HG03045 (cell line): ENCODE measurements at regions not wholly inside any gene's neighbourhood (a gene's known extent, or its start where the extent isn't known, plus 50 kb on each side); places are given as distances from the start of the nearest gene placed in this dataset.

Experiments
- ATAC-seq: cut with Tn5 transposase; IDR thresholded peaks from one replicate; pipeline ENCODE4 v1.9.1; 2021; ENCODE audit warnings: mild to moderate bottlenecking, moderate library complexity; ENCODE audit not compliant: unreplicated experiment

DNA sequence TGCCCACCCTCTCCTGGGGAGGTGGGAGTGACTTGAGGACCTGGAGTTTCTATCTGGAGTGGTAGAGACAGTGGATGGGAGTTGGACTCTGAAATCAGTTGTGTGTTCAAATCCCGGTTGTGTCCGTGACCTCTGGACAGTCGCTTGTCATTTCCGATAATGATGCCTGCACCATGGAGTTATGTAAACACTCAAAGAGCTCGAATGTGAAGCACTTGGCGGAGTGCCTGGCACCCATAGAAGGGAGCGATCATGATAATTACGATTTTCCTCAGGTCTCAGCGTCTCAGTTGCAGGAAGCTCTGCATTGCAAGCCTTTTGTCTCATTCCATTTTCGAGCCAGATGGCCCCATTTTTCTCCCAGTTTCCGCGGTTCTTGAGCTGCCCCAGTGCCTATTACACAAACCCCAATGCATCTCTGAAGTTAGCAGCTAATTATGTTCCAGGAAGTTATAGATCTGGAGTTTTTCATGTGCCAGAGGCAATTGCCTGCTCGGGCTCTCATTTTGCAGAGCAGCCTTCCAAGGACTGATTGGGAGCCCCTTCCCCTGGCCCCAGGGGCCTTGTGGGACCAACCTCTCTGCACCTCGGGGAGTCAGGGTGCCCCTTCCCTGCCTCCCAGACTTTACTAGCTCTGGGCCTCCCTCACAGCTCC, 175.5 kb upstream of the MVB12B start:
- ATAC-seq, result no peak

DNA sequence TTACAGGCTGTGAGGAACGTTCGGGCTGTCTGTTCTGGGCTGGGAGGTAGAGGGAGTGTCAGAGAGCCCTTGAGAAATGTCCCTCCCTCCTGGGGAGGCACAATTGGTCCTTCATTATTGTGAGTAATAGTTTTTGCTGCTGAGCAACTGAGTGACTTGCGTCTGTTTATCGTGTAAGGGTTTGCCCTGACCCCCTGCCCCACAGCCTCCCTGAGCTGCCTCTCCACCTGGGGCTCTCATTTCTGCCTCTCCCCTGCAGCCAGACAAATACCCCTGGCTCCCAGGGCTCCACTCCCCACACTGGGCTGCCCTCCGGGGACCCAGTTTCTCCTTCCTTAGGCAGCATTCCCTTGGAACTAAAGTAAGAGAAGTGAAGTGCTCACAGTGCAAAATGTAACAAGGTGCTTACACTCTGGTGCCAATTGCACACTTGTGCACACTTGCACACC, 174.9 kb upstream of the MVB12B start:
- no peak for ATAC-seq

DNA sequence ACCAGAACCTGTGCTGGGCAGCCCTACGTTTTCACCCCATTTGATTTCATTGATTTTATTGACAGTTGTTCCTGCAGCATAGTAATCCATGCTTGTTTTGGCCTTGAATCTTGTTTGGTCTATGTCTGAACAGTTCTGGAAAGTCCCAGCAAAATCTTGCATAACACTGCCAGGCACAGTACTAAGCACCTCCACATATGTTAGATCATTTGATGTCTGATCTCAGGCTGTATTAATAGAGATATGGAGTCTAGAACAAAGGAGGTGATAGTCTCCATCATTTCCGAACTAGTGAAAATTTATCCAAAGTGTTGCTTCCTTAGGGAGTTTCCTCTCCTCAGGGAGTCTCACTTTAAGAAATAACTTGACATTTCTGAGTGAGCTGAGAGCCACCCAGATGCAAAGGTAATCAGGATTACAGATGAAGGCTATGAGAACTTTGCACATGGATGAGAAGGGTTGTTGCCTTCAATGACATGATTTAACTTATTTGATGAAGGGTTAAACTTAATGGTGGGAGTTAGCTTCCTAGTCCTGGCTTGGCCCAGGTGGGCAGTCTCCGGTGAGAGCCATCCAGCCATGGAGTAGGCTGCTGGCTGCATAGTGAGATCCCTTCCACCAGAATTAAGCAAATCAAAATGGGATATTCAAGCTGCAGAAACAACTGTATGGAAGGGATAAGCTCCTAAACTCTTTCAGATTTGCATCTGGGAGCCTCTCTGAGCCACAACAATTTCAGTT, 173.8 kb upstream of the MVB12B start:
- no peak for ATAC-seq

DNA sequence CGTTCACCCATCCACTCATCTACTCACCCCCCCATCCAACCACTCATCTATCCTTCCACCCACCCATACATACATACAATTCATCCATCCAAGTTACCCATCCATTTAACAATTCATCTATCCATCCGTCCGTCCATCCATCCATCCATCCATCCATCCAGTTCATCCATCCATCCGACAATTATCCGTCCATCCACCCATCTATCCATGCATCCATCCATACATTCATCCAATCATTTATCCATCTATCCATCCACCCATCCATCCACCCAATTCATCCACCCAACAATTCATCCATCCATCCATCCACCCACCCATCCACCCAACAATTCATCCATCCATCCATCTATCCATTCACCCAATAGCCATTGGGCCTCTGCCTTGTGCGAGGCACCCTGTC, 173.2 kb upstream of the MVB12B start:
- no peak for ATAC-seq

DNA sequence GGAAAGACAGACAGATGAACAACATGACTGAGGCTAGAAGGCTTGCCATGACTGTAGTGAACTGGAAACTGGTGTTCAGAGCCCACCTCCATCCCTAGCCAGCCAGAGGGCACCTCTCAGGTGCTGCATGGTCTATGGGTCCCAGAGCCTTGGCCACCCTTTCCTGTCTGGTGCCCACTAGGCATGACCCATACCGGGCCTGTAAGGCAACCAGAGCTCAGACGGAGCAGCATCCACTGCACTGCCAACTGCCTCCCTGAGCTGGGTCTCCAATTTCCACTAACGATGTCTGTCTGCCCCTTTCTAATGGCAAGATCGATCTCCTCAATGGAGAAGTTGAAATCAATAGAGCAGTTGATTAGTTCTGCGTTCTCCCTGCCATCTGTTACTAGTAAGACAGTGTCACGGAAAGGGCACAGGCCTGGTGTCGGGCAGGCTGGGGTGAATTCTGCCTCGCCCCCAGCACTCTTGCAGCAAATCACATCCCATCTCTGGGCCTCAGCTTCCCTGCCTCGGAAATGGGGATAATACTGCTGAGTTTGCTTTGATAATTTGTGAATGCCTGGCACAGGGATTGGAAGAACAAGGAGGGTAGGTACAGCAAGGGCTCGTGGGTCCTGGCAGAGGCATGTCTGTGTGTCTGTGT, 172.3 kb upstream of the MVB12B start:
- ATAC-seq, result no peak

DNA sequence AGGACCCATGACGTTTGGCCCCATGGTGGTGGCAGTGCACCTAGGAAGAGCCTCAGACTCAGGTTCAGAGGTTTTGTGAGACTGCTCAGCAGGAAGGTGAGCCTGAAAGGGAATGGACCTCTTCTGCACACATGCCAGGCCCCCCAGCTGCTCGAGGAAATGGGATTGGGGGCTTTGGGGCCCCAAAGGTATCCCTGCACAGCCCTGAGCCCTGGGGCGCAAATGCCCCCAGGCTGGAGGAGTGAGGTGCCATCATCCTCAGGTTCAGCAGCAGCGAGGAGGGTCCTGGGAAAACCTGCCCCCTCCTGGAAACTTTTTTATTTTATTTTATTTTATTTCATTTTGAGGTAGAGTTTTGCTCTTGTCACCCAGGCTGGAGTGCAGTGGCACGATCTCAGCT, 171.8 kb upstream of the MVB12B start:
- ATAC-seq, result no peak

DNA sequence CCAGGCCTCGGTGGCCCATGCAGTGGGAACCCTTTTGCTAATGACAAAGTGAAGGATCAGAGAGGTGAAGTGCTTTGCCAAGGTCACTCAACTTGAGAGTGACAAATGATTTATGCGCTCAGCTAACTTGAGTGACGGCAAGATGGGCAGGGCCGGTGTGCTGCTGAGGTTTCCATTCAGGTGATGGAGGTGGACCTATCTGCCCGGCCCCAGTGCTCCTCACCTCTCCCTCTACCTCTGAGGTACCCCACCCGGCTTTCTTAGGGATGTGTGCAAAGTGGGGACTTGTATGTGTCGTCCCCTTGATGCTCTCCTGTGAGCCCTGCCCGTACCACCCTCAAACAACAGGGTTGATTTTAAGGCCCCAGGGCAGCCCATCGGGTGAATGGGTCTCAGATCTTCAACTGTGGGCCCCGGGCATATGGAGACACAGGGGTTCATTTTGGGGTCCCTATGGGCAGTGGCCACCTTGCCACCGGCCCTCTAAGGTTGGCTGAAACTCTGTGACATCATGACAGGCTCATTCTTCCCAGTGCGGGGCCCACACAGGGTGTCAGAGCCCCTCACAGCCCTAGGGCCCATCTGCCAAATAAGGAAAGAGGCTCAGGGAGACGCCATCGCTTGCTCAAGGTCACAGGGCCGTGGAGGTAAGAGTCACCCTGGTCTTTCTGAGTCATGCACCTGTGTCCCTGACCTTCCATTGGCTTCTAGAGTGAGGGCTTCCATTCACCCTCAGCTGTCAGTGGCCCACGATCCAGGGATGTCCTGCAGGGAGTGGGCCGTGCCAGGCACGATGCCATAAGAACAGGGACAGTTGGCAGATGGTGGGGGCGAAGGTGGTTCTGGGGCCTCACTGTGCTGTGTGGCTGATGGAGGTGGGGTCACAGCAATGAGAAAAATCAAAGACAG, 170.6 kb upstream of the MVB12B start:
- no peak for ATAC-seq

DNA sequence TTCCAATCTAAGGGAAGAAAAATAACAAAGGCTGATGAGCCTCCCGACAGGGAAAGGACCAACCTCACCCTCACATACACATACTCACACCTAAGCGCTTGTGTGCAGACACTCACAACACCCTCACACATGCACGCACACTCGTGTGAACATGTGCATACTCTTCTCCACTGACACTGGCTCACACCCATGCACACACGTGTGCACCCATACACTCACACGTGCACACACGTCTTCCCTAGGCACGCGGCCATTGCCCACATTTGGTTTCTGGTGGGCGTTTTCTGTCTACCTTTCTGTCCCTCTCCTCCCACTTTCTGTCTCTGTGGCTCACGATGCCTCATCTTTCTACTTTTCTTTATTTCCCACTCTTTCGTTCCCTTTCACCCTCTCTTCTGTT, 169.7 kb upstream of the MVB12B start:
- ATAC-seq, result no peak

DNA sequence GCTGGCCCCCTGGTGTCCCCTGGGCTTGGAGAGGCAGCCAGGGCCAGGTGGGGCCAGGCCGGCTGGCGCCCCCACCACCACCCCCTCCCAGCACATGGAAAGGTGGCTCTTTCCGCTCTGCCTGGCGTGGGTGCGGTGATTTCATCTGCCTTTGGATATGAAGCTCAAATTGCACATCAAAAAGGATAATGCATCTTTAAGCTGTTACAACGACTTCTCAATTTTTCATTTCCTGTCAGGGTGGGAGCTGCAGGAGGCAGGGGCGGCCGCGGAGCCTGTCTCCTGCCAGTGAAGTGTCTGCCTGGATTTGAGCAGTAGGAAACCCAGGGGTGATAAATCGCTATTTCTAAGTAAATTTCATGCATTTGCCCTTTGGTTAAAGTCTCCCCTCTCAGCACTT, 169.2 kb upstream of the MVB12B start:
- ATAC-seq, result no peak

DNA sequence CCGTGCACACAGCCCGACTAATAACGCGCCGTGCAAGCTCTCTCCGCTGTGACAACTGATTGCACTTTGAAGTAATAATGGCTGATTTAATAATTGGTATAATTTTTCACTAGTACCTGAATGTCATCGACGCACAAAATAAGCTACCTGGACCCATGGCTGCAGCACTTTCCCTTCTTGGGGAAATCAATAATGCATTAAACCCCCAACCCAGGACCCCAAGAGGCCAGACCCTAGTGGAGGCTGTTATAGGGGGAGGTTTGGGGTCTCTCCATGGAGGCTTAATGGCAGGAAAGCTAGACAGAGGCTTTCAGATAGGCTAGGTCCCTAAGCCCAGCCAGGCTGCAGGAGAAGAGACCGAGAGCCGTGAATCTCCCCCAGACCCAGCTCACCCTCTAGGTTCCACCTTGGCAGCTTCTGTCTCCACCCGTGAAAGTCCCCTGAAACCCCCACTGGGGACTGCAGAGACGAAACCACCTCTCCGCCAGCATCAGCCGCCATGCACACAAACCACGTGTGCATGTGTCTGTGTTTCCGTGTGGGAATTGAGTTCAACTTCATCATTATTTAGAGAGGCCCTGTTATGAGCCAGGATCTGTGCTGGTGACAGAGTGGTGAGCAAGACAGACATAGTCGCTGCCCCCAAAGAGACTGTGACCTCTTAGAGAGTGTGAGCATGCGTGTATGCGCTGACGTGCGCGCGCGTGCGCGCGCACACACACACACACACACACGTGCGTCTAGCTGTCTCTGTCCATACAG, 168.6 kb upstream of the MVB12B start:
- ATAC-seq, result no peak

DNA sequence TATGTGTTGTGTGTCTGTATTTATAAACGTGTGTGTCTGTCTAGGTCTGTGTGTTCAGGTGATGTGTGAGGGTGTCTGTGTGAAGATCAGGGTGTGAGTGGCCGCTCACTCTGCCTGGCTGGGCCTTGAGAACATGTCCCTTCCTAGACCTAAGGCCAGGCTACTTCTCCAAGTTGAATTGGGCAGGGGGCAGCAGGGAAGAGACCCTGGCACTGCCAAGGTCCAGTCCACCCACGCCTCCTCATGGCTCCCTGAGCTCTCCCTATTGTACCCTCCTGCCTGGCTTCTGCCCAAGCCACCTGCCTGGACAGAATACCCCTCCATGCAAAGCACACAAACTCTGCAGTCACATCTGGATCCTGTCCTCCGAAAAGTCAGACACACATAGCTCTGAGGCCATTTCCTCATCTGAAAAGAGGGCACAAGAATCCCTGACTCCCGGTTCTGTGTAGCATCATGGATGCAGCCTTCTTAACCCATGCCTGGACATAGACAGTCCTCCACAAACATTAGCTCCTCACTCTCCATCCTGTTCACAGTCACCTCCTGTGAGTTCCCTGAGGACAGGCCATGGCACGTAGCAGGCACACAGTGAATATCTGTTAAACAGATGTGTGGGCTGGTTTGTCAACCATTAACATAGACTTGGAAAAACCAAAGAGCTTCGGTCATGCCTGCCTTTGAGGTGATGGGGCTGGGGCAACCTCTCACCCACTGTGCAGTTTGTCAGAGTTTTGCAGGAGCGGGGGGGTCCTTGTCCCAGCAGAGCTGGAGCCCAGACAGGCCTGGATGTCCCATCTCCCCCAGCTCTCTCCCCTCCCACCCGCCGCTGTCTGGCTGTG, 167.8 kb upstream of the MVB12B start:
- ATAC-seq, result no peak

DNA sequence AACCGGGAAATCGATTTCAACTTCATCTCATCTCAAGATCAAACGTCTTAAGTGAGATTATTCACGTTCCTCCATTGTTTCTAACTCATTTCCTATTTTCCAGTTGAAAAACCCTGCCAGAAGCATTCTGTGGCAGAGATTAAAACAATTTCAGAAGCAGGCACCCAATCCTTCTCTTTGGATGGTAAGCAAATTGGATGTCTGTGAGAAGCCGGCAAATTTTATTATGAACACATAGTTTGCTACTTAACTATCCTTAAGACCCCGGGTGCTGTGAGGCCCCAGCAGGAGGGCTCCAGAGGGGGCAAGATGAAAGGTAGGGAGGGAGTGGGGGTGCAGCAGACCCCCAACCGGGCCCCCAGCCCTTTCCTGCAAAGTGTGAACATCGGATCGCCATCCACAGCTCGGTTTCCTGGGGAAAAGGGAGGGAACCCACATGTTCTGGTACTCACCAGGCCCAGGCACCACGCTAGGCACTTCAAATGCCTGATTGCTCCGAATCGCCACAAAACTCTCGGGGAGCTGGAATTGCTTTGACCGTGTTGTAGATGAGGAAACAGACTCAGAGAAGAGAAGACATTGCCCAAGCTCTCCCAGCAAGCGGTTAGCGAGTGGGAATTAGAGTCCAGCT, 167.1 kb upstream of the MVB12B start:
- ATAC-seq, result no peak

DNA sequence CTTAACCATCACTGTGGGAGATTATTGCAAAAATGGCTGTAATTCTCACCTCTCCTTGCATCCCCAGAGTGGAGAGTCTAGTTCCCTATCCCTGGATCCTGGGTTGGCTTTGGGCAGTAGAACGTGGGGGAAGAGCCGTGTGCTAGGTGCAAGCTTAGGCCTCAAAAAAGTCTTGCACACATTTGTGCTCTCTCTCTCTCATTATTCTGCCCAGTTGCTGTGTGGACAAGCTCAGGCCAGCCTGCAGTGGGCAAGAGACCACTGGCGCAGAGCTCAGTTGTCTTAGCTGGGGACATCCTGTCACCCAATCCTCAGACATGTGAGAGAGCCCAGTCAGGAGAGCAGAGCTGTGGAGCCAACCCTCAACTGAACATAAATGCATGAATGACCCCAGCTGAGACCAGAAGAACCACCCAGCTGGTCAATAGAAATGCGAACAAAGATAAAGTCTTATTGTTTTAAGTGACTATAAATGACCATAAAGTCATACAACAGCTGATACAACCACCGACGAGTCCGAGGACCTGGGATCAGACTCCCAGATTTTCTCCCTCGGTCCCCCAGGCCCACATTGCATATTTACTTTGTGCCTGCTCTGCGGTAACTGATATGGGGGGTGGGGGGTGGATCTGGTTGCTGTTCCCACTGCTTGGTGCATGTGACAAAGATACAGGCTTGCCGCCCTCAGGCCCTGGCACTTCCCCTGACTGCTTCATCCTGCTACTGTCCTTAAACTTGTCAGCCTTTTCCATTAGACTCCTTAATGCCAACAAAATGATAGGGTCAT, 166.4 kb upstream of the MVB12B start:
- no peak for ATAC-seq

DNA sequence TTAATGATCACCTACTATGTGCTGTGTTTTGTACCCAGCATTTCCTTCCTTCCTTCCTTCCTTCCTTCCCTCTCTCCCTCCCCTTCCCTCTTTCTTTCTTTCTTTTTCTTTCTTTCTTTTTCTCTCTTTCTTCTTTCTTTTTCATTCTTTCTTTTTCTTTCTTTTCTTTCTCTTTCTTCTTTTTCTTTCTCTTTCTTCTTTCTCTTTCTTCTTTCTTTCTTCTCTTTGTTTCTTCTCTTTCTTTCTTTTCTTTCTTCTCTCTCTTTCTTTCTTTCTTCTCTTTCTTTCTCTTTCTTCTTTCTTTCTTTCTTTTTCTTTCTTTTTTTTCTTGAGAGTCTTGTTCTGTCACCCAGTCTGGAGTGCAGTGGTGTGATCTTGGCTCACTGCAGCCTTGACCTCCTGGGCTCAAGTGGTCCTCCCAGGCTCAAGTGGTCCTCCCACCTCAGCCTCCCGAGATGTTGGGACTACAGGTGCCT, 165.7 kb upstream of the MVB12B start:
- ATAC-seq, result no peak

DNA sequence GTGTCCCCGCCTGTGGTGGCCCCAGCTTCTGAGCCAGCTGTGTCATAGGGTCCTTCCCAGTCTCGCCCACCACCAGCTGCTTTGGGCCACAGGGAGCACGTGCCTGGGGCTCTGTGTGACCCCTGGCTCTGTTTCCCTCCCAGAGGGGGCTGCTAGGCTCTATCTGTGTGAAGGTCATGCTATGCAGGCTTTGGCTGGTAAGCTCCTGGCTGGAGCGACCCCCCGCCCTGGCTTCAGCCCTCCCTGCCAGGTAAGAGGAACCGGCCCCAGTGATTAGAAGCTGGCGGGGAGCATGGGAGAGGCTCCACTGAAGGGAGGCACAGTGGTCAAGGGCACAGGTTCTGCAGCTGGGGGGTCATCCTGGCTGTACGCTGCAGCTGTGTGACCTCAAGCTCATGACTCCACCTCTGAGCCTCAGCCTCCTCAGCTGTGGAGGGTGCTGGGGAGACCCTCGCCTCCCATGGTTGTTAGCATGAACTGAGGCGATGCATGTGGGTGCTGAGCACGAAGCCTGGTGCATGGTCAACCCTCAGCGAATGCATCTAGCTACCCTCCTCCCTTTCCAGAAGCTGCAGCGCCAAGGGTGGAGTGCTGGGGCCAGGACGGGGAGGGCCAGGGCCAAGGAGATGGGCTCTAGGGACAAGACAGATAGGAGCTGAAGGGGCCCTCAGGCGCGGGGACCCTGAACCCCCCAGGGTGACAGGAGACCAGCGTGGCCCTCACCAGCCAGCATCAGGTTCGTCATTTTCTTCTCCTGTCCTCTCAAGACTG, 163.8 kb upstream of the MVB12B start:
- ATAC-seq, result no peak

DNA sequence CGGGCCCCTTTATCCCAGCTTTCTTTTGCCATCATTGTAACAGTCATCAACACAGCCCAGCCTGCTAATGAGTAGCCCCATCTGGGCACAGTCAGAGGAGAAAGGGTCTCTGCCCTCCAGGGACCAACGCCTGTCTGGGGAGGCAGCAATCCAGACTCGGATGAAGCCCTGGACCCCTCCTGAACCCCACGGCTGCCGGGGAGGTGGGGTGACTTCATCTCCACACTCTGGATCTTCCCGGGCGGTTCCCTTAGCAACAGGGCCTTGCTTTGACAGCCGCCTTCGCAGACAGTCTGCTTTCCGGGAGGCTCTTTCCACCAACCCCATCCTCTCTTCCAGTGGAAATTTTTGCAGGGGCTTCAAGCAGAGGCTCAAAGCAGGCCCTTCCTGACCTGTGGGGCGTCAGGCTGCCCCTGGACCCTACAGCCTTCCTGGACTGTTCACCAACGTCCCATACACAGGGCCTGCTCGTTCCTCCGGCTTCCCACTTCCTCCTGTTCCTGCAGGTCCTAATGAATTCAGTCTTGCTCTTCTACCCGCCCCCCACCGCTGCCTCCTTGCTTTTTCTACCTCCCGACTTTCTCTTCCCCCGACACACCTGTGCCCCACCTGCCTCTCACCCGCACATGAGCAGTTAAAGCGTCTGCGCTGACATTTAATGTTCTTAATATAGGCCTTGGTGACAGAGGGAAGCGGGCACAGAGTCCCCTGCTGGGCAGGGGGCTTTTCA, 161.7 kb upstream of the MVB12B start:
- ATAC-seq, result no peak

DNA sequence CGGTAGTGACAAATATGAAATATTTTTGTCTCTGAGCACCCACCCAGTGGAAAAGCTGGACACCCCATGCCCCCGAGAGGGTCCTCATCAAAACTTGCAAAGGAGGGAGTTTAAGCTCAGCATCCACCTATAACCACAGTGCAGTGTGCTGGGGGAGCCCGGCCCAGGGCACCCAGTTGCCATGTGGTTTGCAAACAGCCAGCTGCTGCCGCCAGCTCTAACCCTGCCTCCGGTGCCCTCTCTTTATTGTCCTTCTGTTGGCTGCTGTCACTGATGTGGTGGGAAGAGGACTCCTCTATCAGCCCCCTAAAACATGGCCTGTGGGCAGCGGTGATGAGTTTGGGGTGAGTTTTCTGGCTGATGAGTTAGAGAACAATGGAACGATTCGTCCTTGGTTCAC, 160.9 kb upstream of the MVB12B start:
- no peak for ATAC-seq
